Peyer's patch (tissue), 4 donors: ENCODE measurements at regions not wholly inside any gene's neighbourhood (a gene's known extent, or its start where the extent isn't known, plus 50 kb on each side); places are given as distances from the start of the nearest gene placed in this dataset.

Source experiments
- DNase-seq, 3 donors: peaks; one replicate each; pipeline ENCODE4 v3.0.0-alpha.2; 2017 to 2019
- H3K27ac ChIP-seq, 4 donors: fragments of 200-600 bp; sonication (generic); one replicate each; pipeline ENCODE4 v1.5.1; 2016 to 2019
- H3K27me3 ChIP-seq, 2 donors: fragments of 200-600 bp; sonication (generic); one replicate each; pipeline ENCODE4 v1.5.1; 2019
- H3K36me3 ChIP-seq, 3 donors: fragments of 200-600 bp; sonication (generic); one replicate each; pipeline ENCODE4 v1.5.1; 2016 to 2019
- H3K4me1 ChIP-seq, 4 donors: fragments of 200-600 bp; sonication (generic); one replicate each; pipeline ENCODE4 v1.5.1; 2016 to 2019
- H3K4me3 ChIP-seq, 4 donors: fragments of 200-600 bp; sonication (generic); 1 replicate in 3 of 4; 2 replicates in 1 of 4; pipeline ENCODE4 v1.5.1; 2016 to 2019; ENCODE audit warnings: mild to moderate bottlenecking in 1 of 4
- H3K9me3 ChIP-seq, 4 donors: fragments of 200-600 bp; sonication (generic); one replicate each; pipeline ENCODE4 v1.5.1; 2016 to 2019; ENCODE audit warnings: mild to moderate bottlenecking in 1 of 4
- POLR2A ChIP-seq, 2 donors: fragments of 450-650 bp; IDR thresholded peaks; one replicate each; pipeline ENCODE4 v1.5.1; 2017; ENCODE audit warnings: antibody characterized with exemption in 2 of 2, mild to moderate bottlenecking in 2 of 2, moderate library complexity in 2 of 2
- TF ChIP-seq, protein P1 (sequence below), 6 experiments: fragments of 450-650 bp in 4 of 6; fragments of 200-600 bp in 2 of 6; sonication (generic) in 1 of 6; IDR thresholded peaks; one replicate each; pipeline ENCODE4 v1.5.1; 2017 to 2019; ENCODE audit warnings: antibody characterized with exemption in 6 of 6, mild to moderate bottlenecking in 3 of 6, moderate library complexity in 1 of 6

DNA sequence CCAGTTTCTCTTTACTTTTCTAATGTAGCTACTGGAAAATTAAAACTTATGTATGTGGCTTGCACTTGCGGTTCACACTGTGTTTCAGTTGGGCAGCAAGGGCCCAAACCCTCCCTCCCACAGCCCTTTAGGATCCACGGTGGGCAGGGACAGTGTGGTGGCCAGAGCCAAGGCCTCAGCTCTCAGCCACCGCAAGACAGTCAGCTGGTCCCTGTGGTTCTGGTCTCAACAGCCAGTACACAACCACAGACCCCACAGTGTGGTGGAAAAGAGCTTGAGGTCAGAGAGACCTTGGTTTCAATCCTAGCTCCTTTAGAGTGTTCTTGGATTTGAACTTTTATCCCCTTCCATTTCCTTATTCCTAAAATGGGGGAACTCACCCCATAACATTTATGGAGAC, 153.0 kb upstream of the SMIM23 start:
- H3K4me3 ChIP-seq: no peak overlapping the region
- no peaks in the 10 kb centered on the region for H3K36me3 ChIP-seq
- H3K9me3 ChIP-seq: no peaks in the 10 kb centered on the region
- H3K4me1 ChIP-seq: peaks cover 0 to 6% (median 0%) of the 10 kb centered on the region in 4 donors
- no peak for DNase-seq
- no peak overlapping the region for H3K27ac ChIP-seq
- TF ChIP-seq, protein P1, sequence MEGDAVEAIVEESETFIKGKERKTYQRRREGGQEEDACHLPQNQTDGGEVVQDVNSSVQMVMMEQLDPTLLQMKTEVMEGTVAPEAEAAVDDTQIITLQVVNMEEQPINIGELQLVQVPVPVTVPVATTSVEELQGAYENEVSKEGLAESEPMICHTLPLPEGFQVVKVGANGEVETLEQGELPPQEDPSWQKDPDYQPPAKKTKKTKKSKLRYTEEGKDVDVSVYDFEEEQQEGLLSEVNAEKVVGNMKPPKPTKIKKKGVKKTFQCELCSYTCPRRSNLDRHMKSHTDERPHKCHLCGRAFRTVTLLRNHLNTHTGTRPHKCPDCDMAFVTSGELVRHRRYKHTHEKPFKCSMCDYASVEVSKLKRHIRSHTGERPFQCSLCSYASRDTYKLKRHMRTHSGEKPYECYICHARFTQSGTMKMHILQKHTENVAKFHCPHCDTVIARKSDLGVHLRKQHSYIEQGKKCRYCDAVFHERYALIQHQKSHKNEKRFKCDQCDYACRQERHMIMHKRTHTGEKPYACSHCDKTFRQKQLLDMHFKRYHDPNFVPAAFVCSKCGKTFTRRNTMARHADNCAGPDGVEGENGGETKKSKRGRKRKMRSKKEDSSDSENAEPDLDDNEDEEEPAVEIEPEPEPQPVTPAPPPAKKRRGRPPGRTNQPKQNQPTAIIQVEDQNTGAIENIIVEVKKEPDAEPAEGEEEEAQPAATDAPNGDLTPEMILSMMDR (IDR thresholded peaks at IDR 0.05): no peak
- TF ChIP-seq POLR2A (IDR thresholded peaks at IDR 0.05): no peak
- no peaks in the 10 kb centered on the region for H3K27me3 ChIP-seq

DNA sequence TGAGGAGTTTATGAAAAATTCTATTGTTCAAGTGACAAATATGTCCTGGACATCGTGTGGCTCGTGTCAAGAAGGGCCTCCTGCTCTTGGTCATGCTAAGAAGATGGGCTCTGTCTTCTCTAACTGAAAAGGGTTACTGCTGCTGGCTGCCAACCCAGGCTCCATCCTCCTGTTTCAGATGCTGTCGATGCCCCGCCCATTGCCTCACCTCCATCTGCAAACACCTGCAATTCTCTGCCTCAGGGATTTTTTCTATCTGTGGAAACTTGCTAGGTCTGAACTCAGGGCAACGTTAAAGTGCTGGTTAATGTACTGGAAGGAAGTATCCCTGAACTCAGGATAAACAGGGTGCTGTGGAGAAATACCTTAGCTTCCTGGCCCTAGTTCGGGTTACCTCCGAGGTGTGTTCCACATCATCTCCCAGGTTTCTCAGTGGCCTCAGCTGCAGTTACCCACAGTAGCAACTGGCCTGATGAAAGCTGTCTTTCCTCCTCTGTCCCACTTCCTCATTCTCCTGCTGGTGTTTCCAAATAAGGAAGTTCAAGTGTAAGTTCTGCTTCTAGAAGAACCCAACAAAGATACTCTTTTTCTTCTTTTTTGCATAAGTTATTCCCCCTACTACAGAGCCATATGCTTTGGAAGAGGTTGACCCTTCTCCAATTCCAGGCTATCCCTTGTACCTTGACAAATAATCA, 151.7 kb upstream of the SMIM23 start:
- H3K4me3 ChIP-seq: no peak overlapping the region
- no peak for DNase-seq
- H3K27me3 ChIP-seq: no peaks in the 10 kb centered on the region
- peaks cover 0 to 6% (median 0%) of the 10 kb centered on the region in 4 donors for H3K4me1 ChIP-seq
- TF ChIP-seq POLR2A (IDR thresholded peaks at IDR 0.05): no peak
- TF ChIP-seq, protein P1 (IDR thresholded peaks at IDR 0.05): no peak
- no peaks in the 10 kb centered on the region for H3K9me3 ChIP-seq
- no peaks in the 10 kb centered on the region for H3K36me3 ChIP-seq
- H3K27ac ChIP-seq: no peak overlapping the region

DNA sequence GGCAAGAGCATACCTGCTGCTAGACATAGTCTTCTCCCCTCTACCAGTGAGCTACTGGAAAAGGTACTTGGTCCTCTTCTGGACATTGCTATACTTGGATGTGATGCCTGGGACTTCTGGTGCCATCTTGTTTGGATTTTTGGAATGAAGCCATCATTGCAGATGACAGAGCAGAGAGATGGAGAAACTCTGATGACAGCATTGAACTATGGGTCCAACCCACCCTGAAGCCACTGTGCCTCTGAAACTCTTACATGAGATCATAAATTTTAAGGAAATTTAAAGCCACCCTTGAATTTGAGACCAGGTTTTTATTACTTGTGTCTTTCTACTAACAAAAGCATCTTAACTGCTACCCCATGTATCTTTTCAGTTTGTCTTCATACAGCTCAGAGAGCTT, 151.1 kb upstream of the SMIM23 start:
- no peak for DNase-seq
- no peak overlapping the region for H3K27ac ChIP-seq
- no peaks in the 10 kb centered on the region for H3K36me3 ChIP-seq
- H3K4me1 ChIP-seq: peaks cover 0 to 6% (median 0%) of the 10 kb centered on the region in 4 donors
- H3K4me3 ChIP-seq: no peak overlapping the region
- no peaks in the 10 kb centered on the region for H3K27me3 ChIP-seq
- TF ChIP-seq POLR2A (IDR thresholded peaks at IDR 0.05): no peak
- TF ChIP-seq, protein P1 (IDR thresholded peaks at IDR 0.05): no peak
- no peaks in the 10 kb centered on the region for H3K9me3 ChIP-seq

DNA sequence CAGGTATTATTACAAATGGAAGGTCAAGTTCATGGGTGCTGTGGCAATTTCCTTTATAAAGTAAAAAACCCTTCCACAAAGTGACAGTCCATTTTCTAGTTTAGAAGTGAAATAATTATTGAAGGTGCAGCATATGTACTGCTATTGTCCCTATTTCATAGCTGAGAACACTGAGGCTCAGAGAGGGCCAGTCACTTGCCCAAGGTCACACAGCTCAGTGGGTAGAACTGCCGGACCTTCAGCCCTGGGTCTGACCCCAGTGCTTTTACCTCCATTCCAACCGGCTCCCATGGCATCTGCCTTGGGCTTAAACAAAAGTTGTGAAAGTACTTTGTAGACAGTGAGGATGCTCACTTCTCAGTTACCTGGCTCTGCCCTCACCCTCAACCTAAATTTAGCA, 150.6 kb upstream of the SMIM23 start:
- Histone ChIP-seq H3K4me1 (peaks cover 0 to 3% (median 0%) of the 10 kb centered on the region in 4 donors), H3K27ac (no peak overlapping the region), H3K4me3 (no peak overlapping the region), H3K27me3 (no peaks in the 10 kb centered on the region), H3K9me3 (no peaks in the 10 kb centered on the region), H3K36me3 (no peaks in the 10 kb centered on the region)
- DNase-seq: no peak
- TF ChIP-seq, protein P1 (IDR thresholded peaks at IDR 0.05): no peak
- no peak for TF ChIP-seq POLR2A (IDR thresholded peaks at IDR 0.05)

- Histone ChIP-seq H3K27me3 (no peaks in the 10 kb centered on the region), H3K9me3 (no peaks in the 10 kb centered on the region), H3K4me3 (no peak overlapping the region), H3K27ac (no peak overlapping the region), H3K4me1 (no peaks in the 10 kb centered on the region), H3K36me3 (no peaks in the 10 kb centered on the region)
- no peak for DNase-seq
- TF ChIP-seq, protein P1 (IDR thresholded peaks at IDR 0.05): no peak
- no peak for TF ChIP-seq POLR2A (IDR thresholded peaks at IDR 0.05)
These were observed 149.9 kb upstream of the SMIM23 start for GRCh38 chr5:171635561-171636245.
